Activated CD4-positive, alpha-beta T cell treated with anti-CD3 and anti-CD28 coated beads, Interleukin-2, amount 50 U/mL, for 1 hour (primary cell): ENCODE measurements at regions not wholly inside any gene's neighbourhood (a gene's known extent, or its start where the extent isn't known, plus 50 kb on each side); places are given as distances from the start of the nearest gene placed in this dataset.
A peak's percentile ranks its signal among the peaks of the same experiment; 100 is the strongest.
"Not testable (repeated sequence)": the region's sequence is repeated elsewhere in the genome, so short reads cannot be mapped to it uniquely, and the experiment has no call there.

Source experiments
- DNase-seq: peaks from one replicate; pipeline ENCODE4 v3.0.0-alpha.2; 2020

DNA sequence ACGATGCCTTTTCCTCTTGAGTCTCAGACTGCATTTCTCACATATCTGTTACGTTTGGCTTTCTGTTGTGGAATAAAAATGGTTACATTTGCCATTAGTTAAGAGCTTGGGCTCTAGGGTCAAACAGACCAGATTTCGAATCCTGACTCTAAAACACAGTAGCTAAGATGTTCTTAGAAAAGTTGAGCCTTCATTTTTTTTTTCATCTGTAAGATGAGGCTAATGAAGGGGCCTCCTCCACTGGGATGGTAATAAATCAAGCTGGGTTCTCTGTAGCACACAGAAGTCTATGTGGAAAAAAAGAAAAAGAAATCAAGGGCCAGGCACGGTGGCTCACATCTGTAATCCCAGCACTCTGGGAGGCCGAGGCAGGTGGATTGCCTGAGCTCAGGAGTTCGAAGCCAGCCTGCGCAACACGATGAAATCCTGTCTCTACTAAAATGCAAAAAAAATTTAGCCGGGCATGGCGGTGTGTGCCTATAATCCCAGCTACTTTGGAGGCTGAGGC lies 49.9 kb upstream of the CAPRIN1 start:
- DNase-seq: no peak

GRCh38 chr11:33999393-33999792 lies 52.1 kb upstream of the CAPRIN1 start:
- DNase-seq: no peak

DNA sequence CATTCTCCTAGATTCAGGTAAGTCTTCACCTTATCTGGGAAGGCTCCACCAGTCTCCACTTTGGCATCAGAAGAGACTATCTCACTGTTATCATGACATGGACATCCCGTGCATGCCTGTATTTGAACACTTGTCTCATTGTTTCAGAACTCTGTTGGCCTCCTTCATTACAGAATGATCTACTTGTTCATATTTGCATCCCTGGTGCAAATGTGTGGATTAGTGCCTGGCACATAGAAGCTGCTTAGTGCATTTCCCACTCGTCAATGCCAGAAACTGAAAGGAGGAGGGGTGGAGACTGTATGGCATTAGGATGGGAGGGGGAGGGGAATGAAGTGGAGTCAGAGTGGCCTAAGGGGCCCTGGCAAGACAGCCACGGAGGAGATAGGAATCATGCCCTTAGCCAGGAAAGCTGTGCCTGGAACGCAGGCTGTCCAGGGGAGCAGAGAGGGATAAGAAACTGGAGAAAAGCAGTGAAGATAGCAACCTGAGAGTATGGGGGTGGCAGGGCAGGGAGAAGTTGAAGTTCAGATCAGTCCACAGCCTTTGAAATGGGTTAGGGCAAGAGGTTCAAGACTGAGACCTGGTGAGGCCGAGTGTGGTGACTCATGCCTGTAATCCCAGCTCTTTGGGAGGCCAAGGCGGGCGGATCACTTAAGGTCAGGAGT lies 53.8 kb upstream of the CAPRIN1 start:
- no peak for DNase-seq

DNA sequence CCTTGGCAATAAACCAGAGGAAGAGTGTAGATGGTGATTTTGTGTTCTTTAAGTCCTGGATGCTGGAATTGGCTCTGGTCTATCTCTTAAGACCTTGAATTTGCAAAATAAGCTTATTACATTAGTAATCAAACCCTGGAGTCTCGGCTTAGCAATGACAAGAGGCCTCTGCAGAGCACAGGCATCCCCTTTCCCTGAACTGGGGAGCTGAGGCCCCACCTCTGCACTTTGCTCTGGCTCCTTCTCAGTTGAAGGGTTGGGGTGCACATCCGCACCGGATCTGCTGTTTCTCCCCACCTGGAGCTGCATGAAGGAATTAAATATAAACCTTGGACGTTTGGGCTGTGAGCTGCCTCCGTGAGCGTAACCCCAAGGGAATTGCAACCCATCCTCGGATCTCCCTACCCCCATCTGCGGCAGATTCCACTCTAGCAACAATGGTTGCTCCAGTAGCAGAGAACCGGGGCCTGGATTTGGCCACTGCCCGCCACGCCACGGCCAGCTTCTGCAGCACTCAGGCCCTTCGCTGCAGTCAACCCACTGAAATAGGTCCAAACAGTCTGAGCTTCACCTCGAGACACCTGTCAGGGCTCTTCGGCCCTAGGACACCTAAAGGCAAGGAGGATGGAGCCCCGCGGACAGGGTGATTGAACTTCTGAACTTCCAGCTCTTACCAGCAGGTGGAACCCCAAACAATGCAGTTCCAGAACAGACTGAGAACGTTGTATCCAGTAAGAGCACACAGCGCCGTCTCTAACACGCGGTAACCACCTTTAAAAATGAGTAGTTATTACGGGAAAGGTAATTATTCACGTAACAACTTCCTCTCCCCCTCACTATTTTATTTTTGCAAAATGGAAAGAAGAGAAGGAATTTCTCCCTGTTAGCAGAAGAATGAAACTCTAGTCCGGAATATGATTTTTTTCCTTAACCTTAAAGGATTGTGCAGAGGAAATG lies 54.8 kb upstream of the CAPRIN1 start:
- DNase-seq: peak; percentile 70

- DNase-seq: no peak
These were observed 56.6 kb upstream of the CAPRIN1 start for GRCh38 chr11:33994937-33995336.

DNA sequence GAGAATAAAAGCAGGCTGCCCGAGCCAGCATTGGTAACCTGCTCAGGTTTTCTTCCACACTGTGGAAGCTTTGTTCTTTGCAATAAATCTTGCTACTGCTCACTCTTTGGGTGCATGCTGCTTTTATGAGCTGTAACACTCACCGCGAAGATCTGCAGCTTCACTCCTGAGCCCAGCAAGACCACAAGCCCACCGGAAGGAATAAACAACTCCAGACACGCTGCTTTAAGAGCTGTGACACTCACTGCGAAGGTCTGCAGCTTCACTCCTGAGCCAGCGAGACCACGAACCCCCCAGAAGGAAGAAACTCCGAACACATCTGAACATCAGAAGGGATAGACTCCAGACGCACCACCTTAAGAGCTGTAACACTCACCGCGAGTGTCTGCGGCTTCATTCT lies 60.4 kb upstream of the CAPRIN1 start:
- not testable (repeated sequence) for DNase-seq

DNA sequence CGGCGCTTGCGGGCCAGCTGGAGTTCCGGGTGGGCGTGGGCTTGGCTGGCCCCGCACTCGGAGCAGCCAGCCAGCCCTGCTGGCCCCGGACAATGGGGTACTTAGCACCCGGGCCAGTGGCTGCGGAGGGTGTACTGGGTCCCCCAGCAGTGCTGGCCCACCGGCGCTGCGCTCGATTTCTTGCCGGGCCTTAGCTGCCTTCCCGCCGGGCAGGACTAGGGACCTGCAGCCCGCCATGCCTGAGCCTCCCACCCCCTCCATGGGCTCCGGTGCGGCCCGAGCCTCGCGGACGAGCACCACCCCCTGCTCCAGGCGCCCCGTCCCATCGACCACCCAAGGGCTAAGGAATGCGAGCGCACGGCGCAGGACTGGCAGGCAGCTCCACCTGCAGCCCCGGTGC lies 61.4 kb upstream of the CAPRIN1 start:
- not testable (repeated sequence) for DNase-seq

DNA sequence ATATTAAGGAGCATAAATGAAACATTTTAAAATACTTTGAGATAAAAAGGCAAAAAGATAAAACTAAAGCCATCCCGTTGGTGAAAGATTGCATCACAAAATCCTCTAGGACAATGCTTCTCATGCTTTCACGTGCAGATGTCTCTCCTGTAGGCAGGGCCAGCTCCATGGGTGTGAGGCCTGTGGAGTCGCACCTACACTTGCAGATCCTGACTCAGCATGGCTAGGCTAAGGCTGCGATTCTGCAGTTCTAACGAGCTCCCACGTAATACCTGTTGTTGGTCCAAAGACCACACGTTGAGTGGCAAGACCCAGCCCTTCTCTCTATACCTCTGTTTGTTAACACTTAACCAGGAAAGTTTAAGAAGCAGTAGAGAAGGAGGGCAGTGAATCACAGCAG lies 62.1 kb upstream of the CAPRIN1 start:
- DNase-seq: no peak

DNA sequence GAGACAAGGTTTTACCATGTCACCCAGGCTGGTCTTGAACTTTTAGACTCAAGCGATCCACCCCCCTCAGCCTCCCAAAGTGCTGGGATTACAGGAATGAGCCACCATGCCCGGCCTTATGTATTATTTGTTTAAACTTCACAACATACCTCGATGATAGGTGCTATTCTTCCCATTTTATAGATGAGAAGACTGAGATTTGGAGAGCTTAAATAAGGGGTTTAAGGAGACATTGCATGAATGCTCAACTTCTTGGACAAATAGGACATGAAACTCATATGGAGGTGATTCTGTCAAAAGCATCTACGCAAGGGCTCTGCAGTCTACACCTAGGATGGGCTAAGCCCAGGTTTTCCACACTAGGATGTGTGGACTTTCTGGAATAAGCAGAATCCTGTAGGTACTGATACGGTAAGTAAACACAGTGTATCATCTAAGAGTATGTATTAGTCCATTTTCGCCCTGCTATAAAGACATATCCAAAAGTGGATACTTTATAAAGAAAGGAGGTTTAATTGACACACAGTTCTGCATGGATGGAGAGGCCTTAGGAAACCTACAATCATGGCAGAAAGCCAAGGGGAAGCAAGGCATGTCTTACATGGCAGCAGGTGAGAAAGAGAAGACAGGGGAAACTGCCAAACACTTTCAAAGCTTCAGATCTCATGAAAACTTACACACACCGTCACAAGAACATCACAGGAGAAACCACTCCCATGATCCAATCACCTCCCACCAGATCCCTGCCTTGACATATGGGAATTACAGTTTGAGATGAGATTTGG lies 62.8 kb upstream of the CAPRIN1 start:
- DNase-seq: no peak

- DNase-seq: peak; percentile 67
These were observed 63.5 kb upstream of the CAPRIN1 start for GRCh38 chr11:33987975-33988580.

DNA sequence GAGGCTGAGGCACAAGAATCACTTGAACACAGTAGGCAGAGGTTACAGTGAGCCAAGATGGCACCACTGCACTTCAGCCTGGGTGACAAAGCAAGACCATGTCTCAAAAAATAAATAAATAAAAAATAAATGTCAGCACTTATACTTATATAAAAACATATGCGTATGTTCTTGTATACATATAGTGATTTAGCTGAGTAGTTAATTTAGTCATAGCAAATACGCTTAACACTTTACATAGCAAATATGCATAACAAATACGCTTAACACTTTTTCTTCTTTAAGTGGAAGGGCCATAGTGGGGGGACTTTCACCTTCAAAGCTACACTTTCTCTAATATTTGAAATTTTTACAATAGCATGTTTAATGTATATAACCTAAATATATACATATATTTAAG lies 64.0 kb upstream of the CAPRIN1 start:
- no peak for DNase-seq

DNA sequence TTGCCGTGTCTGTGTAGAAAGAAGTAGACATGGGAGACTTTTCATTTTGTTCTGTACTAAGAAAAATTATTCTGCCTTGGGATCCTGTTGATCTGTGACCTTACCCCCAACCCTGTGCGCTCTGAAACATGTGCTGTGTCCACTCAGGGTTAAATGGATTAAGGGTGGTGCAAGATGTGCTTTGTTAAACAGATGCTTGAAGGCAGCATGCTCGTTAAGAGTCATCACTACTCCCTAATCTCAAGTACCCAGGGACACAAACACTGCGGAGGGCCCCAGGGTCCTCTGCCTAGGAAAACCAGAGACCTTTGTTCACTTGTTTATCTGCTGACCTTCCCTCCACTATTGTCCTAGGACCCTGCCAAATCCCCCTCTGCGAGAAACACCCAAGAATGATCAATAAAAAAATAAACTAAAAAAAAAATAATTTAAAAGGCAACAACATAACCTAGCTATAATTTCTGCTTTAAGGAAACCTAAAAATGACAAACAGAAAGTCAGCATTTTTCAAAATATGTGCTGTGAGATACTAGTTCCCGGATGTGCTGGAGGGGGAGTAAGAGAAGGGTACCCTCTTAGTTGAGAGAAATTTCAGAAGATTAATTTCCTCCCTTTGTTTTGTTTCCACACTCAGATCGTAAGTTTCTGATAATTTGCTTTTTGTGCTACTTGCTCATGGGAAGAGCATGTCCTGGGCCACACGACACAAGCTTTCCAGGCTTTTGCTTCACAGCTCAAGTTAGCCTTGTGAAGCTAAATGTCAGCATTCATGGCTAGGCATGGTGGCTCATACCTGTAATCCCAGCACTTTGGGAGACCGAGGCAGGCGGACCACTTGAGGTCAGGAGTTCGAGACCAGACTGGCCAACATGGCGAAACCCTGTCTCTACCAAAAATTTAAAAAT lies 64.7 kb upstream of the CAPRIN1 start:
- DNase-seq: not testable (repeated sequence)

GRCh38 chr11:33984682-33985389 lies 66.7 kb upstream of the CAPRIN1 start:
- no peak for DNase-seq

DNA sequence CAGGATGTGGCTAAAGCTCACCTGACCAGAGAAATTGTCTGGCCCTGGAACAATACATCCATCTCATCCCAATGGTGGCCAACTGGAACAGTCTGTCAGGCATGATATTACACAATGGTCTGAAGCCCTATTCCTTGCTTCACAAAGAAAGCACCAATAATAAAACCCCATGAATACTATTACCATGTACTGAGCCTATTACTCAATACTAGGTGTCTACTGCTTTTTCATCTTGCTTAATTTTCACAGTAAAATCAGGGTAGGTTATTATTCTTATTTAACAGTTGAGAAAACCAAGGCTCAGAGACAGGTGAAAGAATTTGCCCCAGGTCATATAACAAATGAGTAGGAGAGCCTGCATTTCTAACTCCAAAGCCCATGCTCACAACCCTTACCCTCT lies 68.9 kb upstream of the CAPRIN1 start:
- DNase-seq: no peak

DNA sequence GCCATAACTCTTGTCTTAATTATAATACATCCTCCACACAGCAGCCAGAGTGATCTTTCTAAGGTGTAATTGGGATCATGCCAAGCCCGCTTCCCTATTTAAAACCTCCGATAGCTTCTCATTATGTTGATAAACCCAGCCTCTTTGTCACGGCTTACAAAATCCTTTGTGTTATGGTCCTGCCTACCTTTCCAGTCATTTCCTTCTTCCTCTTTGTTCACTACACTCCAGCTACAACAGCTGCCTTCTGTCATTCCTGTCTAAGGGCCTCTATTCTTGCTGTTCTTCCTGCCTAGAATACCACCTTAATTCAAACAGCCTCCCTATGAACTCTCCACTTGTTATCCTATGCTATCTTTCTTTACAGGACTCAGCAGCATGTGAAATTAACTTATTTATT lies 70.6 kb upstream of the CAPRIN1 start:
- no peak for DNase-seq

GRCh38 chr11:33978376-33978775 lies 73.2 kb upstream of the CAPRIN1 start:
- DNase-seq: no peak

- no peak for DNase-seq
These were observed 73.9 kb upstream of the CAPRIN1 start for GRCh38 chr11:33977676-33978075.

DNA sequence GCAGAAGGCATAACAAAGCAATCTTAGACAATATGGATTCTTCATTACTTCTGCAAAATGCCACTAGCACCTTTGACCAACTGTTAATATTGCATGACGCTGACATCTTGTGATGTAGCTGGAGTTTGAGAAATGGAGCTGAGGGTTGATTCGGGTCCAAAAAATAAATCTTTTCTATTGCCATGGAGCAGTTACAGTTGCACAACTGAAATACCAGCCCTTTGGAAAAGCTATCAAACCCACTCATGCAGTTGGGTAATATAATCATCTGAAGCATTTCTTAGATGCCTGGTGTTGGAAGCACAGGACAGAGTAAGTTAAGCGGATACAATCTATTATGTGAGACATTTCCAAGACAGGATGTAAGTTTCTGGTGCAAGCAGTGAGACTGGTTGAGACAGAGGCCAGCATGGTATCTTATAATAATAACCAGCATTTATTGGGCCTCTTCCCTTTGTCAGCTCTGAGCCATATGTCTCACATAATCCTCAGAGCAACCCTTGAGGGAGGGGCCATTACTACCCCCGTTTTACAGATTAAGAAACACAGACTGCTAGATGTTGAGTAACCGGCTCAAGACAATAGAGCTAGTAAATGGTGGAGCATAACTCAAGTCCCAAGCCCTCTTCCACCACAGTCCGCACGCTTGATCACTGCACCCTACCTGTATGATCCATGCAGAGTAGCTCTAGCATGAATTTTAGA lies 74.9 kb upstream of the CAPRIN1 start:
- no peak for DNase-seq

DNA sequence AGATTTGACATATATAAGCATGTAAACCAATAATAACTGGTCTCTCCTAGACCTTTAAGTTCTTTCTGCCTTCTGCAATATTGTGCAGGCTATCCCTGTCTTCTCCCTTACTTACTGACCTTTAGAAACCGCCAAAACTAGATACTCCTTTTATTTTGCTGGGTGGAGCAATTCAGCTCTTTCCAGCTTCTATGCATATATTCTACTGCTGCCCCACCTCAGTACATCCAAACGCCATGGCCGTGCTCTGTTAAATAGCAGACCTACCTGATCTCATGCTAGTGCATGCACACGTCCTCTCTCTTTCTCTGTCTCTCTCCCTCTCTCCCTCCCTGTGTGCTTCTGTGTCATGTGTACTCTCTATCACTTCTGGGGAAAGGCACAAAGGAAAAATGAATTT lies 76.7 kb upstream of the CAPRIN1 start:
- DNase-seq: no peak

DNA sequence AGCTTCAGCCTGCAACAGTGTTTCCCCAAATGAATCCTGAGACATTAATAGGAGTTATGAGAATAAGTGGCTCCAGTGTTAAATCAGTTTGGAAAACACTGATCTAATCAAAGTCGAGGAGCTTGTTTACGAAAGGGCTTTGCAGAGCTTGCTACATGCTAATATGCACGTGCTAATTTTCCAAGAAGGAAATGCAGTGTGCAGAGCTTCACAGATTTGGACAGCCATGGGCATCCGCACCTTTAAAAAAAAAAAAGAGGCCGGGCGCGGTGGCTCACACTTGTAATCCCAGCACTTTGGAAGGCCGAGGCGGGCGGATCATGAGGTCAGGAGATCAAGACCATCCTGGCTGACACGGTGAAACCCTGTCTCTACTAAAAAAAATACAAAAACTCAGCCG lies 79.7 kb upstream of the LMO2 start:
- DNase-seq: not testable (repeated sequence)
